GM10266 (cell line): ENCODE measurements at regions not wholly inside any gene's neighbourhood (a gene's known extent, or its start where the extent isn't known, plus 50 kb on each side); places are given as distances from the start of the nearest gene placed in this dataset.

Experiments used
- DNase-seq: peaks from one replicate; pipeline ENCODE4 v3.0.0; 2012; ENCODE audit errors: extremely low spot score
- CTCF ChIP-seq: IDR thresholded peaks from 2 replicates; pipeline ENCODE4 v1.5.1; 2012; ENCODE audit warnings: mild to moderate bottlenecking, low read depth; ENCODE audit not compliant: control insufficient read depth, insufficient read depth; ENCODE audit errors: missing control alignments

- DNase-seq, result no peak
- TF ChIP-seq CTCF, result no peak
Observed at GRCh38 chr2:150012986-150013385, 425.4 kb upstream of the MMADHC start.

- no peak for TF ChIP-seq CTCF
- no peak for DNase-seq
Observed at GRCh38 chr2:150011161-150011730, 423.7 kb upstream of the MMADHC start.

GRCh38 chr2:150008901-150009300 is 421.3 kb upstream of the MMADHC start:
- TF ChIP-seq CTCF, result no peak
- DNase-seq, result no peak

DNA sequence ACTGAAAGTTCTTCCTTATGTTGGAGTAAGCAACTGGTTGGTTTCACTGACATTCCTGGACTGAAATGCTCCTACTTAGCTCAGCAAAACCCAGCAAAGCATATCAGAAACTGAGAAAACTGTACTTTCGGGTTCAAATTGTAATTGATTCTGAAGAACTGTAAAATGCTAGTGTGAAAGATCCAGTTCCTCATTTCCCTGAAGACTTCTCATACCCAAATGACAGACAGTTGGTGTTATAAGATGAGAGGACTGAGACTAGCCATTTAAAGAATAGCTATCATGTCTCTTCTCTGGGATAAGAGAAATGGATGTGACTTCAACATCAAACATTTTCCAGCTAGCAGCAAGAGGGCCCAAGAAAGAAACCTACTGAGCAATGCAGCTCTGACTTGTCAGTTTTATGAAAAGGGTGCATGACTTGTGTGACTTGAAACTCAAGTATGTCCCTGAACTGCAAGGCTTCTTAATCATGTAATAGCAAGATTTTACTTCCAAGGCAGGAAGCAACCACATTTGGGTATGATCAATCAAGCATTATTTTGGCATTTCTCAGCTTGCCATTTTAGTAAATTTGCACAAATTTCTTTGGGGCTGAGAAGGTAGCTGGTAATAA is 420.3 kb upstream of the MMADHC start:
- DNase-seq, result no peak
- no peak for TF ChIP-seq CTCF

DNA sequence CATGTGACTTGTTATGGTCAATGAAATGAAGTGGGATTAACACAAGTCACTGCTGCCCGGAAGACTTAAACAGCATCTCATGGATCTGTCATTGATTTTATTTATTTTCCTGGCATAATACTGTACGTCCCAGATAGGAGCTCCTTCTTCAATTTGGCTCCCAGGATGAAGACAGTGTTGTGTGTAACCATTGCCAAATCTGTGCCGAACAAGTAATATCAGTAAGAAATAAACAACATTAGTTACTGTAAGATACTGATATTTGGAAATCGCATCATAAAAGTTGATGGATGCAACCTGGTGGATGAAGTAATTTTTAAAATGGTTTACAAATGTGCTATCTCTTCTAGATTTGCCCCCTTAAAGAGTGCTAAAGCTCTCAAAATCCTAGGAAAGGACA is 419.0 kb upstream of the MMADHC start:
- no peak for TF ChIP-seq CTCF
- DNase-seq, result no peak

DNA sequence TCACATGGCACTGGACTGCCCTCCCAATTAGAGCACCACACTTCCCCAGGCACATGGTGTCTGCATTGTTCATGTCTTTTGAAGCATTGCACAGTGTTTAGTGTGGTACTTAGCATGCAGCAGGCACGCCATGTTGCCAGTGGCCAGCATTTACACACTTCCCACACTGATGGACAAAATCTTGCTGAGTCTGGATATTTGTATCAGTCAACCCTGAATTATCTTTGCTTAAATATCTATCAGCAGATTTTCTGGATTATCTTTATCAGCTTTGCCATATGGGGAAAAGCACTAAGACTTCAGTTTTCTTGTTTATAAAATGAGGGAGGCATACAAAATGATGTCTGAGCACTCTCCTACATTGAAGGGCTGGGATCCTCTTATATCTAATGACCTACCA is 416.0 kb upstream of the MMADHC start:
- TF ChIP-seq CTCF, result no peak
- no peak for DNase-seq

GRCh38 chr2:150001788-150002187 is 414.2 kb upstream of the MMADHC start:
- no peak for DNase-seq
- TF ChIP-seq CTCF, result no peak
